ENCODE measurements at regions not wholly inside any gene's neighbourhood (a gene's known extent, or its start where the extent isn't known, plus 50 kb on each side); places are given as distances from the start of the nearest gene placed in this dataset.
A peak's percentile ranks its signal among the peaks of the same experiment; 100 is the strongest.

GRCh38 chr13:40236566-40237168 lies 429.8 kb downstream of the FOXO1 start:
- 71 to 77% (median 75%) methylated on average over 12 of the region's 12 CpGs for WGBS, 5 donors
- no peak for DNase-seq
- Histone ChIP-seq H3K9me3 (peaks cover 0 to 7% (median 0%) of the 10 kb centered on the region in 4 donors), H3K4me1 (no peaks in the 10 kb centered on the region), H3K27ac (peak overlapping the region in 4 of 5 donors; percentile 56 to 84 (median 75)), H3K27me3 (no peaks in the 10 kb centered on the region), H3K4me3 (no peak overlapping the region), H3K36me3 (no peaks in the 10 kb centered on the region)
- TF ChIP-seq EP300 (IDR thresholded peaks at IDR 0.05), result peak; percentile 95
- TF ChIP-seq CTCF (IDR thresholded peaks at IDR 0.05), result no peak
- no peak for TF ChIP-seq POLR2A (IDR thresholded peaks at IDR 0.05)
- TF ChIP-seq POLR2AphosphoS5 (IDR thresholded peaks at IDR 0.05), result peak; percentile 40 to 85 (median 62)
- intact Hi-C loops (cut with DNase I; ENCODE audit: low total_unique reads), result no loop called here

GRCh38 chr13:40238761-40239160 lies 427.7 kb downstream of the FOXO1 start:
- DNase-seq, result no peak
- H3K4me3 ChIP-seq, result no peak overlapping the region
- TF ChIP-seq POLR2A (IDR thresholded peaks at IDR 0.05) (no peak), EP300 (IDR thresholded peaks at IDR 0.05) (no peak)
- intact Hi-C loops (cut with DNase I; ENCODE audit: low total_unique reads), result no loop called here
- 87 to 95% (median 91%) methylated on average over 3 of the region's 3 CpGs for WGBS, 5 donors
- no peaks in the 10 kb centered on the region for H3K4me1 ChIP-seq
- H3K9me3 ChIP-seq, result peaks cover 0 to 7% (median 0%) of the 10 kb centered on the region in 4 donors
- no peaks in the 10 kb centered on the region for H3K36me3 ChIP-seq
- no peak overlapping the region for H3K27ac ChIP-seq
- H3K27me3 ChIP-seq, result no peaks in the 10 kb centered on the region

GRCh38 chr13:40240293-40240692 lies 426.1 kb downstream of the FOXO1 start:
- 81 to 96% (median 85%) methylated on average over 2 of the region's 2 CpGs for WGBS, 5 donors
- no peak for TF ChIP-seq CTCF (IDR thresholded peaks at IDR 0.05)
- TF ChIP-seq EP300 (IDR thresholded peaks at IDR 0.05), result no peak
- no peak for TF ChIP-seq POLR2AphosphoS5 (IDR thresholded peaks at IDR 0.05)
- no peak for TF ChIP-seq POLR2A (IDR thresholded peaks at IDR 0.05)
- DNase-seq, result no peak
- no peak overlapping the region for H3K27ac ChIP-seq
- intact Hi-C loops (cut with DNase I; ENCODE audit: low total_unique reads), result no loop called here
- H3K4me3 ChIP-seq, result no peak overlapping the region
- peaks cover 0 to 7% (median 0%) of the 10 kb centered on the region in 4 donors for H3K9me3 ChIP-seq
- no peaks in the 10 kb centered on the region for H3K36me3 ChIP-seq
- H3K27me3 ChIP-seq, result no peaks in the 10 kb centered on the region
- no peaks in the 10 kb centered on the region for H3K4me1 ChIP-seq

- Histone ChIP-seq H3K9me3 (peaks cover 0 to 7% (median 0%) of the 10 kb centered on the region in 4 donors), H3K27me3 (no peaks in the 10 kb centered on the region), H3K4me1 (no peaks in the 10 kb centered on the region), H3K4me3 (no peak overlapping the region), H3K27ac (no peak overlapping the region), H3K36me3 (no peaks in the 10 kb centered on the region)
- 79 to 88% (median 82%) methylated on average over 3 of the region's 3 CpGs for WGBS, 5 donors
- intact Hi-C loops (cut with DNase I; ENCODE audit: low total_unique reads), result no loop called here
- TF ChIP-seq EP300 (IDR thresholded peaks at IDR 0.05) (no peak), POLR2A (IDR thresholded peaks at IDR 0.05) (no peak), POLR2AphosphoS5 (IDR thresholded peaks at IDR 0.05) (no peak), CTCF (IDR thresholded peaks at IDR 0.05) (no peak)
- no peak for DNase-seq
Observed at GRCh38 chr13:40241125-40241798, 425.2 kb downstream of the FOXO1 start.

- intact Hi-C loops (cut with DNase I; ENCODE audit: low total_unique reads), result no loop called here
- H3K4me1 ChIP-seq, result no peaks in the 10 kb centered on the region
- DNase-seq, result no peak
- no peak for TF ChIP-seq POLR2AphosphoS5 (IDR thresholded peaks at IDR 0.05)
- no peak for TF ChIP-seq POLR2A (IDR thresholded peaks at IDR 0.05)
- no peak for TF ChIP-seq CTCF (IDR thresholded peaks at IDR 0.05)
- no peak for TF ChIP-seq EP300 (IDR thresholded peaks at IDR 0.05)
- H3K9me3 ChIP-seq, result peaks cover 0 to 6% (median 0%) of the 10 kb centered on the region in 4 donors
- H3K36me3 ChIP-seq, result no peaks in the 10 kb centered on the region
- H3K27ac ChIP-seq, result no peak overlapping the region
- WGBS, 5 donors, result 85 to 91% (median 86%) methylated on average over 3 of the region's 3 CpGs
- no peaks in the 10 kb centered on the region for H3K27me3 ChIP-seq
- no peak overlapping the region for H3K4me3 ChIP-seq
Observed at GRCh38 chr13:40243047-40243446, 423.4 kb downstream of the FOXO1 start.
